ENCODE measurements at regions not wholly inside any gene's neighbourhood (a gene's known extent, or its start where the extent isn't known, plus 50 kb on each side); places are given as distances from the start of the nearest gene placed in this dataset.

DNA sequence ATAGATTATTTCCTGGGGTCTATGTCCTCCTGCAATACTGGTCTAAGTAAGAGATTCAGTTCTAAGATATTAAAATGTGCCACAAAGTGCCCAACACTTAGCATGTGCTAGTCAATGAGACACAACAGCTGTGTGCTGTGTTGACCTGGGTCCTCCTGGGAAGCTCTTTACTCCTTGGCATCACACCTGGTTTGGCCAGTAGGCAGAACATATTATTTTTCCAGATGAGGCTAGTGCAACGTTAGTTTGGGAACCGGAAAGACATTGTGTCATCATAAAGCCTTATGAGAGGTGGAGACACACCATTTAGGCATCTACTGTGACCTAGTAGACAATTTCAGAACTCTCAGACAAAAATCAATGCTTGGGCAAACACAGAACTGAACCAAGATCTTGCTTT is 197.8 kb downstream of the MID1IP1 start:
- TF ChIP-seq, protein P1, sequence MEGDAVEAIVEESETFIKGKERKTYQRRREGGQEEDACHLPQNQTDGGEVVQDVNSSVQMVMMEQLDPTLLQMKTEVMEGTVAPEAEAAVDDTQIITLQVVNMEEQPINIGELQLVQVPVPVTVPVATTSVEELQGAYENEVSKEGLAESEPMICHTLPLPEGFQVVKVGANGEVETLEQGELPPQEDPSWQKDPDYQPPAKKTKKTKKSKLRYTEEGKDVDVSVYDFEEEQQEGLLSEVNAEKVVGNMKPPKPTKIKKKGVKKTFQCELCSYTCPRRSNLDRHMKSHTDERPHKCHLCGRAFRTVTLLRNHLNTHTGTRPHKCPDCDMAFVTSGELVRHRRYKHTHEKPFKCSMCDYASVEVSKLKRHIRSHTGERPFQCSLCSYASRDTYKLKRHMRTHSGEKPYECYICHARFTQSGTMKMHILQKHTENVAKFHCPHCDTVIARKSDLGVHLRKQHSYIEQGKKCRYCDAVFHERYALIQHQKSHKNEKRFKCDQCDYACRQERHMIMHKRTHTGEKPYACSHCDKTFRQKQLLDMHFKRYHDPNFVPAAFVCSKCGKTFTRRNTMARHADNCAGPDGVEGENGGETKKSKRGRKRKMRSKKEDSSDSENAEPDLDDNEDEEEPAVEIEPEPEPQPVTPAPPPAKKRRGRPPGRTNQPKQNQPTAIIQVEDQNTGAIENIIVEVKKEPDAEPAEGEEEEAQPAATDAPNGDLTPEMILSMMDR (IDR thresholded peaks at IDR 0.05) = no peak
- no peak for TF ChIP-seq POLR2A (IDR thresholded peaks at IDR 0.05)

All from thyroid gland (tissue), 4 donors.